Loucy (cell line): ENCODE measurements at regions not wholly inside any gene's neighbourhood (a gene's known extent, or its start where the extent isn't known, plus 50 kb on each side); places are given as distances from the start of the nearest gene placed in this dataset.

Experiments used
- H2AFZ ChIP-seq: fragments of 200-600 bp; sonication (generic); 2 replicates; pipeline ENCODE4 v1.6.0; 2016; ENCODE audit warnings: antibody characterized with exemption, mild to moderate bottlenecking, low read length, moderate library complexity
- H3F3A ChIP-seq: fragments of 200-600 bp; 2 replicates; pipeline ENCODE4 v1.6.0; 2016; ENCODE audit warnings: antibody characterized with exemption, low read depth, mild to moderate bottlenecking
- H3K27me3 ChIP-seq: fragments of 200-600 bp; sonication (generic); 2 replicates; pipeline ENCODE4 v1.6.1; 2014; ENCODE audit warnings: low read length, mild to moderate bottlenecking; ENCODE audit not compliant: insufficient read depth, poor library complexity, severe bottlenecking
- H3K36me3 ChIP-seq: fragments of 200-600 bp; sonication (generic); 2 replicates; pipeline ENCODE4 v1.6.1; 2016; ENCODE audit warnings: low read length; ENCODE audit not compliant: insufficient read depth
- H3K4me1 ChIP-seq: fragments of 200-600 bp; sonication (generic); 2 replicates; pipeline ENCODE4 v1.5.1; 2014; ENCODE audit warnings: low read length, mild to moderate bottlenecking; ENCODE audit not compliant: insufficient read depth, poor library complexity, severe bottlenecking
- H3K4me2 ChIP-seq: fragments of 200-600 bp; sonication (generic); 2 replicates; pipeline ENCODE4 v1.6.0; 2014; ENCODE audit warnings: antibody characterized with exemption, low read length, low read depth, mild to moderate bottlenecking; ENCODE audit not compliant: poor library complexity, severe bottlenecking
- H3K4me3 ChIP-seq: fragments of 200-600 bp; sonication (generic); 2 replicates; pipeline ENCODE4 v1.5.1; 2014; ENCODE audit warnings: low read length, mild to moderate bottlenecking, mixed read lengths; ENCODE audit not compliant: poor library complexity, severe bottlenecking
- H3K79me2 ChIP-seq: fragments of 200-600 bp; sonication (generic); 2 replicates; pipeline ENCODE4 v1.6.1; 2014; ENCODE audit warnings: low read length; ENCODE audit not compliant: insufficient read depth
- H3K9ac ChIP-seq: fragments of 200-600 bp; sonication (generic); 2 replicates; pipeline ENCODE4 v1.6.0; 2014; ENCODE audit warnings: mild to moderate bottlenecking, low read depth, low read length, moderate library complexity; ENCODE audit not compliant: poor library complexity, severe bottlenecking
- H3K9me2 ChIP-seq: fragments of 200-600 bp; sonication (generic); replicated peaks from 2 replicates; pipeline ENCODE4 v1.6.1; 2016; ENCODE audit warnings: low read depth, low read length, mixed read lengths
- H3K9me3 ChIP-seq: fragments of 200-600 bp; sonication (generic); 2 replicates; pipeline ENCODE4 v1.6.1; 2014; ENCODE audit warnings: mild to moderate bottlenecking, antibody characterized with exemption, low read length, low read depth; ENCODE audit not compliant: insufficient read depth
- H4K20me1 ChIP-seq: fragments of 200-600 bp; sonication (generic); 2 replicates; pipeline ENCODE4 v1.6.0; 2014; ENCODE audit warnings: antibody characterized with exemption, low read length, mild to moderate bottlenecking; ENCODE audit not compliant: insufficient read depth, poor library complexity, severe bottlenecking
- EZH2phosphoT487 ChIP-seq: fragments of 200-600 bp; IDR thresholded peaks from 2 replicates; pipeline ENCODE4 v1.6.1; 2018; ENCODE audit warnings: antibody characterized with exemption, mild to moderate bottlenecking, moderate library complexity, borderline replicate concordance
- TF ChIP-seq, protein P1 (sequence below): fragments of 200-600 bp; sonication (generic); conservative IDR thresholded peaks from 2 replicates; pipeline ENCODE4 v1.5.1; 2014; ENCODE audit warnings: mild to moderate bottlenecking, antibody characterized with exemption, low read length

DNA sequence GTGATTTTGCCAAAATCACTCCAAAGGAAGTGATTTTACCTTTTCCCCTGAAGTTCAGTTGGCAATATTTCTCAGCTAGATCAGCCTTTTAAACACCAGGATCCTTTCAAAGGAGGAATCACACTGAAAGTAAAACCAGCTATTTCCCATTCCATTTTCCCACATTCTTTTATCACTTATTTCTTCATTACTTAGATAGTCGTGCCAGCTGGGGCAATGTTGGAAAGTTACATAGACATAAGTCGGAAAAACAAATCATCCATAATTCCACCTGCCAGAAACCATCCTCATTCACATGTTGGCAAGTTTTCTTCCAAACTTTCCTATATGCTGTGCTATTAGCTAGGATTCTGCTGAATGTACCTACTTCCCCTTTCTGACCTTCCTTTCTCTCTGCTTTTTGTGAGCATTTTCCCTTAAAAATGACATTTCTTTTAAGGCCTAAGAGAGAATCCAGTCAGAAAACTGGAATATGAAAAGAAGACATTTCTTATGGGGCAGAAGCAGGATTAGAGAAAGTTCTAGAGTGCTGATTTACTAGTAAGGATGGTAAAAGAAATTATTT lies 170.0 kb upstream of the STK17B start:
- Histone ChIP-seq H3K4me3 (no peak overlapping the region), H3K9ac (no peak overlapping the region), H3K79me2 (no peaks in the 10 kb centered on the region), H3K4me1 (peaks cover 6% of the 10 kb centered on the region), H3K27me3 (no peaks in the 10 kb centered on the region), H2AFZ (no peak overlapping the region), H4K20me1 (no peaks in the 10 kb centered on the region), H3K9me3 (no peaks in the 10 kb centered on the region), H3F3A (no peaks in the 10 kb centered on the region), H3K9me2 (no peaks in the 10 kb centered on the region), H3K4me2 (no peak overlapping the region), H3K36me3 (no peaks in the 10 kb centered on the region)
- TF ChIP-seq EZH2phosphoT487 = no peak
- TF ChIP-seq, protein P1, sequence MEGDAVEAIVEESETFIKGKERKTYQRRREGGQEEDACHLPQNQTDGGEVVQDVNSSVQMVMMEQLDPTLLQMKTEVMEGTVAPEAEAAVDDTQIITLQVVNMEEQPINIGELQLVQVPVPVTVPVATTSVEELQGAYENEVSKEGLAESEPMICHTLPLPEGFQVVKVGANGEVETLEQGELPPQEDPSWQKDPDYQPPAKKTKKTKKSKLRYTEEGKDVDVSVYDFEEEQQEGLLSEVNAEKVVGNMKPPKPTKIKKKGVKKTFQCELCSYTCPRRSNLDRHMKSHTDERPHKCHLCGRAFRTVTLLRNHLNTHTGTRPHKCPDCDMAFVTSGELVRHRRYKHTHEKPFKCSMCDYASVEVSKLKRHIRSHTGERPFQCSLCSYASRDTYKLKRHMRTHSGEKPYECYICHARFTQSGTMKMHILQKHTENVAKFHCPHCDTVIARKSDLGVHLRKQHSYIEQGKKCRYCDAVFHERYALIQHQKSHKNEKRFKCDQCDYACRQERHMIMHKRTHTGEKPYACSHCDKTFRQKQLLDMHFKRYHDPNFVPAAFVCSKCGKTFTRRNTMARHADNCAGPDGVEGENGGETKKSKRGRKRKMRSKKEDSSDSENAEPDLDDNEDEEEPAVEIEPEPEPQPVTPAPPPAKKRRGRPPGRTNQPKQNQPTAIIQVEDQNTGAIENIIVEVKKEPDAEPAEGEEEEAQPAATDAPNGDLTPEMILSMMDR = no peak

DNA sequence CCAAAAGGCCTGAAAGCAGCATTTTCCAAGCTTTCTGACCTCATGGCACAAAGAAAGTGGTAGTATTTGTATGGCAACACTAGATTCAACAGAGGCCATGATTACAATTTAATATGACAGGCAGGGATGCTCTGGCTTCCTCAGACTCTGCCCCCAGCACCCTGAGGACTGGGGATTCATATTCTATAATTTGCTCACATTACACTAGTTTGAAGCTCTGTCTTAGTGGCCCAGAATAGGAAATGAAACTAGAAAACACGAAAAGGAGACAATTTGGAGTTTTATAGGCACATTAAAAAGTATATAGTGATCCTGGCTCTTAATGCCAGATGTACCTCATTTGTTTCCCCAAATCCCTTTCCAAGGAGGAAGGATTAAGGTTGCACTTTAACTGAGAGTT lies 173.0 kb upstream of the STK17B start:
- no peak overlapping the region for H3K4me2 ChIP-seq
- H3K4me1 ChIP-seq = no peaks in the 10 kb centered on the region
- no peaks in the 10 kb centered on the region for H3K9me2 ChIP-seq
- H3K4me3 ChIP-seq = no peak overlapping the region
- no peaks in the 10 kb centered on the region for H4K20me1 ChIP-seq
- no peaks in the 10 kb centered on the region for H3K79me2 ChIP-seq
- H3K9ac ChIP-seq = no peak overlapping the region
- no peak for TF ChIP-seq EZH2phosphoT487
- TF ChIP-seq, protein P1 = no peak
- H3K36me3 ChIP-seq = no peaks in the 10 kb centered on the region
- no peak overlapping the region for H2AFZ ChIP-seq
- H3F3A ChIP-seq = no peaks in the 10 kb centered on the region
- no peaks in the 10 kb centered on the region for H3K27me3 ChIP-seq
- no peaks in the 10 kb centered on the region for H3K9me3 ChIP-seq

DNA sequence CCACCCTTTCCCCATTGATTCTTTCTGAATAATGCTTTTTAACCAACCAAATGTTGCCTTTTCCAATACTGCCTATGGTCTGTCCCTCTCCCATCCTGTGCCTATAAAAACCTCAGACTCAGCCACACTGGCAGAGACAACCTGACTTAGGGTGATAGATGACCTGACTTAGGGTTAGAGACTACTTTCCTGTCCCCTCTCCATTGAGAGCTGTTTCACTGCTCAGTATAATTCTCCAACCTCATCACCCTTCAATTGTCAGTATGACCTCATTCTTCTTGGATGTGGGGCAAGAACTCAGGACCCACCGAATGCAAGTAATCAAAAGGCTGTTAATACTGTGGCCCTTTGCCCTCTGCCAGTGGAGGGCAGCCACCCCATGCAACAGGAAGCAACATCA lies 182.3 kb upstream of the STK17B start:
- Histone ChIP-seq H3K9ac (no peak overlapping the region), H3F3A (no peaks in the 10 kb centered on the region), H3K4me3 (no peak overlapping the region), H3K79me2 (no peaks in the 10 kb centered on the region), H4K20me1 (no peaks in the 10 kb centered on the region), H3K27me3 (no peaks in the 10 kb centered on the region), H3K4me2 (no peak overlapping the region), H2AFZ (no peak overlapping the region), H3K9me3 (0 out of 2 replicates have a peak, but pooled peaks cover 6% of the 10 kb centered on the region), H3K4me1 (no peaks in the 10 kb centered on the region), H3K9me2 (no peaks in the 10 kb centered on the region), H3K36me3 (no peaks in the 10 kb centered on the region)
- TF ChIP-seq, protein P1 = no peak
- TF ChIP-seq EZH2phosphoT487 = no peak
